ENCODE measurements at regions not wholly inside any gene's neighbourhood (a gene's known extent, or its start where the extent isn't known, plus 50 kb on each side); places are given as distances from the start of the nearest gene placed in this dataset.

DNA sequence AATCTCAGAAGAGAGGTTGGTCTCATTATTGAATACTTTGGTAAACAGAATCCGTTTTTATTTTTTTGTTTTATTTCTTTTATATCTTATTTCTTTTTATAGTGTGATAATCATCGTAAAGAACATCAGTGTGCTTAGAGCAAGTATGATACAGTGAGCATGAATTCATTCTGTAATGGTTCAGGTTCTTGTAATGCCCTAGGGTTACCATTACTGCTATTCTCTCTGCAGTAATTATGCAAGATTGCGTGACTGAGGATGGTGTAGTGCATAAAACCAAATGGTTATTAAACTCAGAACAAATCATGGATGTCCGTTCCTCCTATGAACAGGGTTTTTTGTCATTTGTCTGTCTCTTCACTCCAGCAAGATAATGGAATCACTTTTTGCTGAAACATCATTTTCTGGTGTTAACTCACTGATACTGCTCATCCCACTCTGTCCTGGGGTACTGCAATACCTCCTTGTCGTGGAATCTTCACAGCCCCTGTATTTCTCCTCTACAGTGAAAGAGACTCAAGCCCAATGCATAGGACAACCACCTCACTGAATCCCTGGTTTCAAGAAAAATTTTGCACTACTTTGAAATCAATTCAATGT, 274.8 kb upstream of the ST6GAL2 start:
- no peak for DNase-seq (ENCODE audit: low spot score)
- no peak for ATAC-seq
- intact Hi-C loops (cut with DNase I) = no loop called here

DNA sequence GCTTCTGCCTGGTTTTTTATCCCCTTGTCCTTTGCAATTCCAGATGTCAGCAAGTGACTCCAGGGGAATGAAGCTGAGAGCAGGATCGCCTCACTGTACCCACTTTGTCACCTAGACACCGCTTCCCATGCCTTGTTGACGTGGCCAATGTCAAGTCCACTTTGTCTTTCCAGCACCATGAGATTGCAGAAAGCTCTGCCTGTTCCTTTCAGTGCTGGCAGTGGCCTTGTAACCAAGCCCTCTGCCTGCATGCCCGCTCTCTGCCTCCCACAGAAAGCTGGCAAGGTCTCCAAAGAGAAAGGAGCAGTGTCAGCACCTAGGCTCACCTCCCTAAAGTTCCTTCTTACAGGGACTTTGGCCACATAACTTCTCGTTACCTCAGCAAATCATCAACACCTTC, 282.2 kb upstream of the ST6GAL2 start:
- intact Hi-C loops (cut with DNase I) = no loop called here

DNA sequence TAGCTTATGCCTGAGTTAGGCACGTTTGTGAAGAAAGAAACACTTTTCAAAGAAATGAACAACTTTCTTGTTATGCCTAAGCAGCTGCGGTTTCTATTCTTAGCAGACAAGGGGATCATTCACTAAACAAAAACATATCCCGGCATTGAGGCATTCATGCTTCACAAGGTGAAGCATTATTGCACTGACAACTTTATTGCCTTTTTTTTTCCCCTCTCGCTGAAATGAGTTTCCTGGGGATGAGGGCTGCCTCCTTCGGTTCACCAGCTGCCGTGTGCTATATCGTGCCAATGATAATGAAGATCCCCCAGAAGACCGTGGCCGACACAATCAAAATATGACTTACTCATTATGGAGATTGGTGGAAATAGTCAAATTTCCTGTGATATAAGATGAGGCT, 288.2 kb upstream of the ST6GAL2 start:
- ATAC-seq (peak; percentile 73), DNase-seq (ENCODE audit: low spot score) (no peak)
- intact Hi-C loops (cut with DNase I) = no loop called here

More for the DNA sequence above, 282.2 kb upstream of the ST6GAL2 start:
- DNase-seq (ENCODE audit: low spot score) (no peak), ATAC-seq (no peak)

DNA sequence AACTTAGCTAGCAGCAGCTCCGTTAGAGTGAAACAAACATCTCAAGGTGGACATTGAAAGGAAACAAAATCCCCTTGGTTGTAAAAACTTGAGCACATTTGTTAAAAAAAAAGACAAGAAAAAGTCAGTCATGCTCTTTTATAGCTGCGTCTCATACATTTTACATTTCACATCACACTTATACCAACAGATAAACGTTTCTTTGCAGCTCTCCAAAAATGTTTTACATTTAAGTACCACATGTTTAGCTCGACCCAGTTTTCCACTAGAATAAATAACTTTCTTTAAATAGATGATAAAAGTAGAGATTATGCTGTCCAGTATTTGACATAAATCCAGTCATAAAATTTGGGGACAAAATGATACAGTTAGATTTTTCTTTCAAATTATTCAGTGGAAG, 297.0 kb upstream of the ST6GAL2 start:
- DNase-seq (ENCODE audit: low spot score) (no peak), ATAC-seq (no peak)
- intact Hi-C loops (cut with DNase I) = no loop called here

DNA sequence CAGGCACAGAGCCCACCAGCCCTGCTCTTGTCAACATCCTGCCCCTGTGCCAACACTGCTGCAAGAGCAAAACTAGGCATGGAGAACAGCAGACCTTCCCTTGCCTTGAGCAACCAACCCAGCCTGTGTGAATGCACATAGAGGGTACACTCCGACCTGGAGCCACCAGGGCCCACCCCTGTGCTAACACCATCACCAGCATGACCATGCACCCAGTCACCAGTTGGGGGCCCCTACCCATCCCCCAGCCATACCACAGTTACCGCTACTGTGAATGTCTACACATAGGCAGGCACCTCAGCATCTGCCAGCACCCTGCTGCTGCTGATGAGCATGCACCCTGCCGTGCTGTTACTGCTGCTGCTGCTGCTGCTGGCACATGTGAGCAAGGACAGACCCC, 301.9 kb upstream of the ST6GAL2 start:
- DNase-seq (ENCODE audit: low spot score) = no peak
- no peak for ATAC-seq

DNA sequence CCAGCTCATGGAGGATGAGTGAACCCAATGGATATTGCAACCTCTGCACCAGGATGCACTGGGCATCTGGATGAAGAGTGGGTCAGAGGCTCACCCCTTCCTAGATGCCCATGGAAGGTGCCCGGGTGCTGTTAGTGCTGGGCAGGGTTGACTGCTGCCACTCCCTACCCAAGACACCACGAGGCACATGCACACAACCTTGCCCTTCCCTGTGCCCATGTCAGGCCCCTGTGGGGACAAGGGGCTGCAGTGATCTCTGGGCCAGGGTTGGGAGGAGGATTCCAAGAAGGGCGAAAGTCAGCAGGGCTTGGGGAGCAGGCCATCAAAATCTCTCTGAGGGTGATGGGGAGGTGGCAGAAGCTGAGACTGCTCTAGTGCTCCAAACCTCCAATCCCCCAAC, 309.7 kb upstream of the ST6GAL2 start:
- ATAC-seq (no peak), DNase-seq (ENCODE audit: low spot score) (no peak)
- intact Hi-C loops (cut with DNase I) = loop anchor here (1.0 kb wide), 1 partner anchor 41 kb away; no protein-coding TSS in a partner anchor

More for the DNA sequence above, 301.9 kb upstream of the ST6GAL2 start:
- intact Hi-C loops (cut with DNase I) = no loop called here

DNA sequence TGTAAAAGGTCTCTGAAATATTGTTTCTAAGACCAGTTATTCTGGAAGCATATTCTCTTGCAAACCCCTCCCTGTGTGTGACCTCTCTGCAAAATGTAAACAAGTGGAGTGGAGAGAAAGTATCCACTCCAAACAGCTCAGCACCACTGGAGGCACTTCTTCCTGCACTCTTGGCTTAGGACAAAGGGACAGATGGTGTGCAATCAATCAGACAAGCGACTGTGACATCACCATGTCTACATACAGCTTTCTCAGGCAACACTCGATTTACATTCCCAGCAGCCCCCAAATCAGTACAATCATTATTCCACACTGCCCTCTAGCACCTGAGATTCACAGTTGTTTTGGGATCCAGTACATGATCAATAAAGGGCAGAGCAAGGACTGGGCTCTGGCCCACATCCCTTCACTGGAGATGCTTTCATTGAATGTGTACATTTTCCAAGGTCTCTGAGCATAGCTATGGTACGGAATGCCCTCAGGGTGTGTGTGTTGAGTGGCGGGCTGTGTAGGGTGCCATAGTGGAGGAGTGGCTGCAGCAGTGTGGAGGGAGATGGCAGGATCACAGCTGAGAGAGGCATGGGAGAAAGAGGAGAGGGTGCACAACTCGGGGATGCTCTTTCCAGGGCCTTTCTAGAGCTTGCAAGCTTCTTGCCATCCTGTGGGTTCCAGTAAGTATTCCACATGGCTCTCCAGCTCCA, 311.8 kb upstream of the ST6GAL2 start:
- DNase-seq (ENCODE audit: low spot score) (no peak), ATAC-seq (no peak)
- intact Hi-C loops (cut with DNase I) = no loop called here

DNA sequence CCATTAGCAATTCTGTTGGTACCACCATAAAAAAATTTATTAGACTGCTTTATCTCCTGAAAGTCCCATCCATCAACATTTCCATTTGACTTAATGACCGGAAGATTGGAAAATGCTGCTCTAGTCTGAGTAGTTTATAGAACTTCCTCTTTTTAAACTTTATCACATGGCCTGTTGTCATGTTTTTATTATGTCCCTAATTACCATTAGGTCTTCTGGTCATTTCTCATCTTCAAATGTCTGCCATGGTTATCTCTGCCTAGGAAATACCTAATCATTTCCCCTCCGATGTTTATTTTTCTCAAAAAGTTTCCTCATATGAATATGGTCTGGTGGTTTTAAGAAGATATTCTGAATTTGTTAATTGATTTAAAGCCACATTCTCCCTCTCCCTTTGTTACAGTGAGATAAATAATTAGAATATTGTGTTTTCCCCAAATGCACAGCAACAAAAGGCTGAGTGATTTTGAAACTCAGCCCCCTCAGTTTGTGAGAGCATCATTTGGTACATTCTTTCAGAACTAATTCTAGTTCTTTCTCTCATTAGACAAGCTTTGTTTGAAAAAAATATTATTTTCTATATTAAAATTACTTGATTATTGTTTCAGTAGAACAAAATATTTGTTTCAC, 317.1 kb upstream of the ST6GAL2 start:
- no peak for ATAC-seq
- intact Hi-C loops (cut with DNase I) = no loop called here
- DNase-seq (ENCODE audit: low spot score) = no peak

DNA sequence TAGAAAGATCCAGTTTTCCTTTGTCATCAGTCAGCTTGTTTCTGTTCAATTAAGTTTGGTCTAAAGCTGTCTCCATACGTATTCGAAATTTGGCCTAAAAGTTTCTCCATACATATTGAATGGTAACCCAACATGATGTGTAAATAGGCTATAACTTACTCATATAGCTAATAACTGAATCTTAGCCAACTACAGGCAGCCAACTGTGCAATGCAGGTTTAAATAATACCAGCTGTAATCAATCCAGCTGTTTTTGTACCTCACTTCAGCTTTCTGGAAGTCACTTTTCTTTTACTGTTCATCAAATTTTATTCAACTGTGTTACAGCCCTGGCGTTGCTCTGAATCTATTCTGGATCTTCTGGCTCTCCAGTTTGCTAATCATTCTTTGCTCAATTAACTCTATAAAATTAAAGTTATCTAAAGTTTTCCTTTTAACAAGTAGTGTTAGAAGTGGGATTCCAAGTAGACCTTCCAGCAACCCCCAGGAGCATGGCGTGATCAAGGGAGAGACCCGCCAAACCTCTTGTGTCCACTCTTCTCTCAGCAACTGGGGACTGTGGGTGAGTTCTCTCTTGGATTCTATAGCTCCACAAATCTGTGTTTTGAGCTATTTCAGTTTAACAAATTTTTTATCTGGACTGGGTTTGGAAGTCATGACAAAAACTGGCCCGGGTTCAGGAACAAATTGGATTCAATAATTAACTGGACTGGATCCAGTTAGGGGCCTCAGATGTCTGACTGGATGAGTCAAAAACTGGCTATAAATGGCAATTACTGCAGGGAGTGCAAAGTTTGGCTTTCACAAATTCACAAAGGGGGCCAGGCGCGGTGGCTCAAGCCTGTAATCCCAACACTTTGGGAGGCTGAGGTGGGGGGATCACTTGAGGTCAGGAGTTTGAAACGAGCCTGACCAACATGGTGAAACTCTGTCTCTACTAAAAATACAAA, 329.7 kb upstream of the ST6GAL2 start:
- ATAC-seq (no peak), DNase-seq (ENCODE audit: low spot score) (no peak)
- intact Hi-C loops (cut with DNase I) = no loop called here

DNA sequence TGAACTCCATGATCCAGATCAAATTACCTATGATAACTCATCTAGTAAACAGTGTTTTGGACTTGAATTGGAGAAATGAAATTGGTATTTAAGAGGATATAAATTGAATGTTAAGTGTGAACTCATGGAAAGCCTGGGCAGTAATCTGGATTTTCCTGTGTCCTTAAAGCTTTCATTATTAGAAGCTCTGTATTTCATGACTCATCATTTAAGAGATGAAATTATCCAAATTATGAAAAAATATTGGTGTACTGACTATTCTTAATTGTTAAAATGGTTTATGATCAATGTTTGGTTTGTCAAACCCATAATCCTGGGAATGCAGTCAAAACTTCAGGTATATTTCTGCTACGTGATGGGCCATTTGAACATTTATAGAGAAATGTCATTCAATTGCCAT, 332.2 kb upstream of the ST6GAL2 start:
- ATAC-seq (no peak), DNase-seq (ENCODE audit: low spot score) (no peak)
- intact Hi-C loops (cut with DNase I) = no loop called here

DNA sequence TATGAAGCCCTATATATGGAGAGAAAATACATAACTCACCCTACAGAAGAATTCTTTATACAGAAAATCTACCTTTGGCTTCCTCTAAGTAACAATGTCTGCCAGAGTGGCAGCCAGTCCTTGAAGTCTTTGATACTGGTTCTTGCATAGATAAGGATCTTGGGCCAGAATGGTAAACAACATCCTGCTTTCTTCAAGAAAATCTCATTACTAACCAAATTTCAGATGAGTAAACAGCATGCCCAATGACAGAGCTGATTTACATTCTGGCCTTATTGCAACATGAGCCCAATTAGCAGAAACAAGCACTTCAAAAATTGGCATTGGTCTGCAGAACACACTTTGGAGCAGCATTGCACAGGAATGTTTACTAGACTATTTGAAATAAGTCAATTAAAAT, 336.5 kb upstream of the ST6GAL2 start:
- ATAC-seq (no peak), DNase-seq (ENCODE audit: low spot score) (no peak)
- intact Hi-C loops (cut with DNase I) = no loop called here

DNA sequence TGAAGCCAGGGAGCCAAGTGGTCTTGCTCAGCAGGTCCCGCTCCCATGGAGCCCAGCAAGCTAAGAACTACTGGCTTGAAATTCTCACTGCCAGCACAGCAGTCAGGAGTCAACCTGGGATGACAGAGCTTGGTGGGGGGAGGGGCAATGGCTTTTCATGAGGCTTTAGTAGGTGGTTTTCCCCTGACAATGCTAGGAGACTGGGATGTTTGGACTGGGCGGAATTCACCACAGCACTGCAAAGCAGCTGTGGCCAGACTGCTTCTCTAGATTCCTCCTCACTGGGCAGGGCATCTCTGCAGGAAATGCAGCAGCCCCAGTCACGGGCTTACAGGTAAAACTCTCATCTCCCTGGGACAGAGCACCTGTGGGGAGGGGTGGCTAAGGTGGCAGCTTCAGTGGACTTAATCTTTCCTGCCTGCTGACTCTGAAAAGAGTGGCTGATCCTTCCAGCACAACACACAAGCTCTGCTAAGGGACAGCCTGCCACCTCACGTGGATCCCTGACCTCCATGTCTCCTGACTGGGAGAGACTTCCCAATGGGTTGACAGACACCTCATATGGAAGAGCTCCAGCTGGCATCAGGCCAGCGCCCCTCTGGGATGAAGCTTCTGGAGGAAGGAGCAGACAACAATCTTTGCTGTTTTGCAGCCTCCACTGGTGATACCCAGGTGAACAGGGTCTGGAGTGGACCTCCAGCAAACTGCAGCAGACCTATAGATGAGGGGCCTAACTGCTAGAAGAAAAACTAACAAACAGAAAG, 349.7 kb upstream of the ST6GAL2 start:
- intact Hi-C loops (cut with DNase I) = loop anchor here (1.0 kb wide), 1 partner anchor 39 kb away; no protein-coding TSS in a partner anchor
- no peak for ATAC-seq

DNA sequence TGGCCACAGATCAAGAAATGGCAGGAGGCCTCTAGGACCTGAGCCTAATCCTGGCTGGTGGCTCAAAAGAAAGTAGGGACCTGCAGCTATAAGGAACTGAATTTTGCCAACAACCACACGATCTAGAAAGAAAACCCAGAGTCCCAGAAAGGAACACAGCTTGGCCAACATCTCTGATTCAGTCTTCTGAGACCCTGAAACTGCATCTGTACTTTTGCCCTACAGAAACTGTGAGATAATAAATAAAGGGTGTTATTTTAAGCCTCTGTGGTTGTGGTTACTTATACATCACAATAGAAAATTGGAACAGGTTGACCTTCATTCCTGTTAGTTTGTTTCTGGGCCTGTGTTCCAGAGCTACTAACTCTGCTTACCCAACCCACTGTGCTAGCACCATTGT, 356.8 kb upstream of the ST6GAL2 start:
- ATAC-seq (no peak), DNase-seq (ENCODE audit: low spot score) (no peak)
- intact Hi-C loops (cut with DNase I) = no loop called here

More for the DNA sequence above, 349.7 kb upstream of the ST6GAL2 start:
- DNase-seq (ENCODE audit: low spot score) = no peak

DNA sequence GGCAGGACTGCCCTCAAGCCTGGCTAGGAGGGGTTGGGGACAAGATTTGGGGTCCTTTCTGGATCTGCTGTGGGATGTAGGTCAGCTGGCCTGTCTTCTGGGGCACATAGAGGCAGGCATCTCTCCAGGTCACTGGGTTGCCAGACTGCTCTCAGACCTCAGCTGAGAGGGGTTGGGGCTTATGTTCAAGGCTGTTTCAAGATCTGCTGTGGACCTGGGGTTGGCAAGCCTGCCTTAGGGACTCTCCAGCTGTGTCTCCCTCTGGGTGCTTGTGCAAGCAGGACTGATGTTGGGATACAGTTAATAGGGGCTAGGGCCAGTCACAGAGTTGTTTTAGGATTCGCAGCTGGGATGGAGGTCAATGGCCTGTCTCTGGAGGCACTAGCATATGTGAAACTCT, 363.0 kb upstream of the ST6GAL2 start:
- intact Hi-C loops (cut with DNase I) = no loop called here
- no peak for ATAC-seq
- no peak for DNase-seq (ENCODE audit: low spot score)

DNA sequence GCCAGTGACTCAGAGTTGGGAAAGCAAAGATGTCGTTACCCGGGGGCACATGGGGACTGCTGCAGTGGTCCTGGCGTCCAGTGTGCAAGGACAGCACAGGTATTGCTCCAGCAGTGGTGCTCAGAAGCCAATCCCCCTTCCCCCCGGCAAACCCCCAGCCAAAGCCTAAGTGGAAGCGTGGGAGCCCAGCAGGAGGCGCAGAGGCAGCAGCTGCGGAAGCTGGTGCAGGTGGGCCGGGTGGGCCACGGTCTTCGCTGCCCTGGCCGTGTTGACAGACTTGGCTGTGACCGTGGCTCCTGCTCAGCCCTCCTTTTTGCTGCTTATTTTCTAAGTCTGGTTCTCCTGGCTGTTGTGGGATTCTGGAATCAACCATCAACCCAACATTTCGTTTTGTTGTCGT, 369.8 kb upstream of the ST6GAL2 start:
- ATAC-seq = no peak
- no peak for DNase-seq (ENCODE audit: low spot score)
- intact Hi-C loops (cut with DNase I) = no loop called here

DNA sequence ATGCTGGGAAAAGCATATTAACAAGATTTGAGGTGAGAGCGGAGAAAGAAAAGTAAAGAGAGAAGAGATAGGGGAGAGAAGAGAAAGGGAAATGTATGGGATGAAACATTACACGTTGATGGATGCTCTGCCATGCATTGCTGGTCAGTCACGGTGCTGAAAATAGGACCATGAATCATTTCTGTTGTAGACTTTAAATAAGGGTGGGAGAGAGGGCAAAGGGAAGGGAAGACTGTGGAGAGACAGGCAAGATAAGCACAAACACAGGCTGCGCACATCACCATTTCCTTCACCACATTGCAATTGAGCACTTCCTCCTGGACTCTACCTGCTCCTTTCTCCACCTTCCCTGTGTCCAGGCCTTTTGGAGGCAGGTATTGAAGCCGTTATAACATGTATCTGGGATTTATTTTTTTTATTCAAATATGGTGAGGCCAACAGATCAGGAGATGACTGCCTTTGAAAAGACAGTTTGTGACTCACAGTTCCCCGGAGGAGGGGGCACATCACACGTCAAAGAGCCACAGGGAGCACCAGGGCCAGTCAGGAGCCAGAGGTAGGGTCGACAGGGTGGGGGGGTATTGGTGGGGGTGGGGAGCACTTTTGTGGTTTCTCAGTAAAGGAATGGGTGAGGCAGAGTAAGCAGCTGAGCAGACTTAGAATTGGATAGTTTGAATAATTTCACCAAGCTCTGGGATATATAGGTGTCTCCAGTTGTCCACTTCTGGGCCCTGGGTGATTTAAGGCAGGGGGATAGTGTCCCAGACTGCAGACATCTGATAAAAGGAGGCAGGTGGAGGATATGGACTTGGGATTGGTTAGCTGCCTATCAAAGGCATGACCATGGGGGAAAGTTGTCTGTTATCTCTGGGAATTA, 372.8 kb upstream of the ST6GAL2 start:
- ATAC-seq = no peak
- intact Hi-C loops (cut with DNase I) = no loop called here

DNA sequence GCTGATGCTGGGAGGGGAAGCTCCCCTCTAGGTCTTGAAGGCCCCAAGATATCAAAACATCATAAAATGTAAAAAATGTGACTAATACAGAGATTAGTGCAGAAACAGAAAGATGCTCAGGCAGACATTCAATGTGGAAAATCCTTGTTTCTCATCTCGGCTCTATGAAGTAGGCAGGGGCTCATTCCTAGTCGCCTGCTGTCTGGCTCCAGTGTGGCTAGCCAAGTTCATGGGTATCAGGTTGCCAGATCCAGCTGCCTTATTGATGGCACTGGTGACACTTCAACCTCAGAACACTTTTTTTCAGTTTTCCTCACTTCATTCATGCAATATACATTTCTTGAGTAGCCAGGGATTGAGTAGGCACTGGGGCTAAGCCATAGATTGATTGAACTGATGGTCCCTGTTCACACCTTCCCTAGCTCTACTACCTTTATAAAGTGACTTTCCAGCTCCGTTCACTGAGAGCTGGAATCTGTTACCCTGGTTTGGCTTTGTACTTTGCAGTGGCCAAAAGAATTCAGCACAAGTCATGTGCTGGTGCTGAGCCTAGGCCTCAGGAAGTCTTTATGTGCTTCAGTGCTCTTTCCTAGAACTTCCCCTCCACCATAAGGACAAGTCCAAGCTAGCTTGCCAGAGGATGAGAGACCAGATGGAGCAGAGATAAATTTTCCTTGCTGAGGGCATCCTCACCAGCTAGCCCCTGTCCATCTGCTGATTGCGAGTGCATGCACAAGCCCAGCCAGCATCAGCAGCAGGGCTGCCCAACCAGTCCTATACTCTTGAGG, 373.6 kb upstream of the ST6GAL2 start:
- ATAC-seq (no peak), DNase-seq (ENCODE audit: low spot score) (no peak)
- intact Hi-C loops (cut with DNase I) = no loop called here

More for the DNA sequence above, 372.8 kb upstream of the ST6GAL2 start:
- no peak for DNase-seq (ENCODE audit: low spot score)
